Erythroblast (primary cell): ENCODE measurements at regions not wholly inside any gene's neighbourhood (a gene's known extent, or its start where the extent isn't known, plus 50 kb on each side); places are given as distances from the start of the nearest gene placed in this dataset.

ENCODE experiments used
- GATA1 ChIP-seq: IDR thresholded peaks from 2 replicates; pipeline ENCODE4 v1.6.1; 2011; ENCODE audit warnings: low read depth, mild to moderate bottlenecking, control low read depth, low read length, moderate library complexity
- POLR2A ChIP-seq: IDR thresholded peaks from 2 replicates; pipeline ENCODE4 v1.6.1; 2011; ENCODE audit warnings: mild to moderate bottlenecking, low read length

DNA sequence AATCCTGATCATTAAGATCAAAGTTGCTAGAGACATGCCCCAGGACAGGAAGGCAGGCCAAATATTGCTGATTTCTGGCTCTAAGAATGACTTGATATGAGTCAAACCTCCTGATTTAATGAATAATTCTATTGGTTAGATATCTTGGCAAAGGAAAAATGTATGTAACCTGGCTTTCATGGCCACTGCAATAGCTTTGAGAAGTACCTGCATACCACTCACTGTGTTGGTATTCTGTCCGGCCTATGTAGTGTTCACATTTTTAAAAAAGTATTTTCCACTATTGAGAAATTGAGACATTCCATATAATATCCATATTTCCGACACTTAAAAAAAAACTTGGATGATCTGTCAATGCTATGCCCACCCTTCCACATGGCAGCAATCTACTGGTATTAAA is 283.1 kb upstream of the SOX5 start:
- TF ChIP-seq POLR2A (no peak), GATA1 (no peak)
